Tibial artery (tissue), 4 donors: ENCODE measurements at regions not wholly inside any gene's neighbourhood (a gene's known extent, or its start where the extent isn't known, plus 50 kb on each side); places are given as distances from the start of the nearest gene placed in this dataset.

ENCODE experiments used
- DNase-seq, 2 donors: peaks; one replicate each; pipeline ENCODE4 v3.0.0-alpha.2; 2019
- H3K27ac ChIP-seq, 2 donors: fragments of 200-600 bp; sonication (generic) in 1 of 2; 1 replicate in 1 of 2; 2 replicates in 1 of 2; pipeline ENCODE4 v1.5.1; 2018 to 2019; ENCODE audit warnings: mild to moderate bottlenecking in 1 of 2
- H3K27me3 ChIP-seq, 2 donors: fragments of 200-600 bp; sonication (generic) in 1 of 2; one replicate each; pipeline versions ENCODE4 v1.5.1 to v1.6.0; 2016 to 2019
- H3K36me3 ChIP-seq, 3 donors: fragments of 200-600 bp; sonication (generic) in 2 of 3; one replicate each; pipeline ENCODE4 v1.5.1; 2016 to 2019; ENCODE audit warnings: mild to moderate bottlenecking in 2 of 3
- H3K4me1 ChIP-seq, 4 donors: fragments of 200-600 bp; sonication (generic) in 2 of 4; 1 replicate in 3 of 4; 2 replicates in 1 of 4; pipeline ENCODE4 v1.5.1; 2016 to 2019
- H3K4me3 ChIP-seq, 2 donors: fragments of 200-600 bp; sonication (generic) in 1 of 2; 1 replicate in 1 of 2; 2 replicates in 1 of 2; pipeline ENCODE4 v1.5.1; 2018 to 2019; ENCODE audit warnings: mild to moderate bottlenecking in 2 of 2
- H3K9me3 ChIP-seq, 3 donors: fragments of 200-600 bp; sonication (generic) in 1 of 3; one replicate each; pipeline ENCODE4 v1.5.1; 2016 to 2019
- intact Hi-C: fragments of 100-400 bp; cut with DNase I; formaldehyde crosslinking; loops from one replicate; pipeline ENCODE4 v1.15.0; 2023; ENCODE audit warnings: low total_unique reads
- TF ChIP-seq, protein P1 (sequence below), 2 experiments: fragments of 200-600 bp in 1 of 2; fragments of 450-650 bp in 1 of 2; IDR thresholded peaks; one replicate each; pipeline ENCODE4 v1.5.1; 2017 to 2019; ENCODE audit warnings: antibody characterized with exemption in 2 of 2, mild to moderate bottlenecking in 1 of 2, moderate library complexity in 1 of 2

DNA sequence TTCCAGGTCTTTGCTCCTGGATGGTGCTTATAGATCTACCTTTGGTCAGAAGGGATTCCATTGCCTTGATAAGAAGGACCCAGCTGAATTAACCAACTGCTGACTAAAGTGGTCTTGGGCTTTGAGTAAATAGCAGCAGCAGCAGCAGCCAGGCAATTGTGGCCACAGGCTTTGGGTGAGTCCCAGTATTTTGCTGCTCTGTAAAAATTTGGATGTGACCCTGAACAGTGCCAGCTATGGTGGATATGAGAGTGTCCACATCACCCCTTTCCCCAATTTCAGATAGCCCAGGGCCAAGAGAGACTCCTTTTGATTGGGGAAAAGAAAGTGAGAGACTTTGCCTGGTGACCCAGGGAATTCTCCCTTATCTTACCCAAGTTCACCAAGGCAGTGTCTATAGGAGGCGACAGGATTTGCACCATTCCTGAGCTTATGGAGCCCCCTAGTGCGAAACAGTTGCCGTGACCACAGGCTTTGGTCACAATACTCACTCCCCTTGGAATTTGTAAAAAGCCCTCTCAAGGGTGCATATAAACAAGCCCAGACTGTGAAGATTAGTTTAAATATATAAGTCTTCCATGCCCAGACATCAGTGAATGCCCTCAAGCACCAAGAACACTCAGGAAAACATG, 518.0 kb downstream of the TMA16 start:
- Histone ChIP-seq H3K9me3 (no peaks in the 10 kb centered on the region), H3K27me3 (no peaks in the 10 kb centered on the region), H3K4me3 (no peak overlapping the region), H3K4me1 (no peaks in the 10 kb centered on the region), H3K27ac (no peak overlapping the region), H3K36me3 (no peaks in the 10 kb centered on the region)
- TF ChIP-seq, protein P1, sequence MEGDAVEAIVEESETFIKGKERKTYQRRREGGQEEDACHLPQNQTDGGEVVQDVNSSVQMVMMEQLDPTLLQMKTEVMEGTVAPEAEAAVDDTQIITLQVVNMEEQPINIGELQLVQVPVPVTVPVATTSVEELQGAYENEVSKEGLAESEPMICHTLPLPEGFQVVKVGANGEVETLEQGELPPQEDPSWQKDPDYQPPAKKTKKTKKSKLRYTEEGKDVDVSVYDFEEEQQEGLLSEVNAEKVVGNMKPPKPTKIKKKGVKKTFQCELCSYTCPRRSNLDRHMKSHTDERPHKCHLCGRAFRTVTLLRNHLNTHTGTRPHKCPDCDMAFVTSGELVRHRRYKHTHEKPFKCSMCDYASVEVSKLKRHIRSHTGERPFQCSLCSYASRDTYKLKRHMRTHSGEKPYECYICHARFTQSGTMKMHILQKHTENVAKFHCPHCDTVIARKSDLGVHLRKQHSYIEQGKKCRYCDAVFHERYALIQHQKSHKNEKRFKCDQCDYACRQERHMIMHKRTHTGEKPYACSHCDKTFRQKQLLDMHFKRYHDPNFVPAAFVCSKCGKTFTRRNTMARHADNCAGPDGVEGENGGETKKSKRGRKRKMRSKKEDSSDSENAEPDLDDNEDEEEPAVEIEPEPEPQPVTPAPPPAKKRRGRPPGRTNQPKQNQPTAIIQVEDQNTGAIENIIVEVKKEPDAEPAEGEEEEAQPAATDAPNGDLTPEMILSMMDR (IDR thresholded peaks at IDR 0.05): no peak
- intact Hi-C loops: no loop called here
- DNase-seq: no peak

DNA sequence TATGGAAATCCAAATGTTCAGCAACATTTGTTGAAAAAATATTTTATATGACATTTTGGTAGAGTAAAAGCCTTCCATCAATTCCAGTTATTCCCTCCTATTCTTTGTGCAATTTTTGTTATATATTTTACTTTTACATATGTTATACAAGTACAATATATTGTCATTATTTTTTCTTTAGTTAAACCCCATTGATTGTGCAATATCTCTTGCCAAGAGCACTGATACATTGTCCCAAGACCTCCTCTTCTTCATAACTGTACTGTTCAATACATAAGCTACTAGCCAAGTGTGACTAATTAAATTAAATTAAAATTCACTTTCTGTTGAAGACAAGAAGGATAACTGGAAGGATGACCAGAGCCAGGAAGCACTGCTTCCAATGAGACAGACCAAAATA, 527.5 kb downstream of the TMA16 start:
- TF ChIP-seq, protein P1 (IDR thresholded peaks at IDR 0.05): no peak
- intact Hi-C loops: no loop called here
- Histone ChIP-seq H3K4me3 (no peak overlapping the region), H3K36me3 (no peaks in the 10 kb centered on the region), H3K27ac (no peak overlapping the region), H3K27me3 (no peaks in the 10 kb centered on the region), H3K4me1 (no peaks in the 10 kb centered on the region), H3K9me3 (peaks cover 0 to 19% (median 10%) of the 10 kb centered on the region in 3 donors)
- no peak for DNase-seq

DNA sequence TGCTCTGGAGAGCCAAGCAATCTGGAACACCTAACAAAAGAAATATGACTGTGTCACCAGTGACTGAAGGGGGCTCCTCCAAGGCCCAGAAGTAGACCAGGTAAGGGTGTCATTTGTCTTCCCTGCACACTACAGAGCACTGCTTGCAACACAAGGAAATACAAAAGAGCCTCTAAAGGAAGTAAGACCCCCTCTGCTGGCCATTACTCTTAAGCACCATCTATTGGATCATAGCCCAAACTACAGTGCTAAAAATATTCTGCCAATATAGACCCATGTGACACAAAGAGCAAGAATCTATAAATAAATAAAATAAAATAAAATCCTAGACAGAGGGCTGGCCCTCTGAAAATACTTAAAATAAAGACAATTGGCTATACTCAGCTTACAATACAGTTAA, 528.7 kb downstream of the TMA16 start:
- Histone ChIP-seq H3K27me3 (no peaks in the 10 kb centered on the region), H3K27ac (no peak overlapping the region), H3K9me3 (peaks cover 0 to 19% (median 10%) of the 10 kb centered on the region in 3 donors), H3K4me3 (no peak overlapping the region), H3K4me1 (no peaks in the 10 kb centered on the region), H3K36me3 (no peaks in the 10 kb centered on the region)
- intact Hi-C loops: no loop called here
- TF ChIP-seq, protein P1 (IDR thresholded peaks at IDR 0.05): no peak
- no peak for DNase-seq

DNA sequence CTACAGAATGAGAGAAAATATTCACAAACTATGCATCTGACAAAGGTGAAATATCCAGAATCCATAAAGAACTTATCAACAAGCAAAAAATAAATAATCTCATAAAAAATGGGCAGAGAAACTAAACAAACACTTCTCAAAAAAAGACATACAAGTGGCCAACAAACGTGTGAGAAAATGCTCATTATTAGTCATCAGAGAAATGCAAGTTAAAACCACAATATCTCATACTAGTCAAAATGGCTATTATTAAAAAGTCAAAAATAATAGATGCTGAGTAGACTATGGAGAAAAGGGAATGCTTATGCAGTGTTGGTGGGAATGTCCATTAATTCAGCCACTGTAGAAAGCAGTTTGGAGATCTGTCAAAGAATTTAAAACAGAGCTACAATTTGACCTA, 533.3 kb downstream of the TMA16 start:
- H3K27me3 ChIP-seq: no peaks in the 10 kb centered on the region
- H3K27ac ChIP-seq: no peak overlapping the region
- DNase-seq: no peak
- H3K4me1 ChIP-seq: no peaks in the 10 kb centered on the region
- H3K4me3 ChIP-seq: no peak overlapping the region
- no peaks in the 10 kb centered on the region for H3K36me3 ChIP-seq
- peaks cover 0 to 19% (median 10%) of the 10 kb centered on the region in 3 donors for H3K9me3 ChIP-seq
- TF ChIP-seq, protein P1 (IDR thresholded peaks at IDR 0.05): no peak
- intact Hi-C loops: no loop called here

DNA sequence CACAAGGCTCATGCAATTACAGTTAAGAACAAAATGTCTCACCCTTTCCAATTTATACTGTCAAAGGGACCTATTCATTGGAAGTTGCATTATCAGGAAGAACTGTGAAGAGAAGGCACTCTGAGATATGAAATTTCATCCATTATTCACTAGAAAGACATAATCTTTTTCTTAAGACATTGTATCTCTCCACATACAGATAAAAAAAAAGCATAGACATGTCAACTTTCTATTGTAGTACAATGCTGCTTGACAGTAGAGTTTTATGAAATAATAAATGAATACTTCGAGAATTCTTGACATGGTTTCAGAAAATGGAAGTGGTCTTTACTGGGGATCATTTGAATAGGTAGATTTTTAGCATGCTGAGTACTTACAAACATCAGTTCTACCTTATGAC, 545.0 kb downstream of the TMA16 start:
- H3K36me3 ChIP-seq: no peaks in the 10 kb centered on the region
- intact Hi-C loops: no loop called here
- H3K27ac ChIP-seq: no peak overlapping the region
- H3K4me3 ChIP-seq: no peak overlapping the region
- DNase-seq: no peak
- H3K27me3 ChIP-seq: no peaks in the 10 kb centered on the region
- no peaks in the 10 kb centered on the region for H3K4me1 ChIP-seq
- peaks cover 0 to 6% (median 0%) of the 10 kb centered on the region in 3 donors for H3K9me3 ChIP-seq
- TF ChIP-seq, protein P1 (IDR thresholded peaks at IDR 0.05): no peak
